H1 (cell line): ENCODE measurements at regions not wholly inside any gene's neighbourhood (a gene's known extent, or its start where the extent isn't known, plus 50 kb on each side); places are given as distances from the start of the nearest gene placed in this dataset.

Experiments used
- CTCF ChIA-PET: fragments of 300-600 bp; sonication (Branson Sonifier 250); formaldehyde crosslinking; loops from one replicate; lab custom pipeline; 2021; ENCODE audit not compliant: partially characterized antibody; lab: Charles Lee
- POLR2A ChIA-PET: fragments of 300-600 bp; sonication (Branson Sonifier 250); formaldehyde crosslinking; loops from one replicate; lab custom pipeline; 2021; ENCODE audit warnings: inconsistent platforms; ENCODE audit not compliant: partially characterized antibody; lab: Charles Lee
- DNase-seq, 2 experiments: peaks; one replicate each; pipeline versions ENCODE4 v3.0.0 to v3.0.0-alpha.2; 2010 to 2022; ENCODE audit warnings: low spot score in 2 of 2, low read depth in 1 of 2, mixed read lengths in 1 of 2
- FAIRE-seq: peaks from 2 replicates; lab custom pipeline; 2011; peaks lifted over from hg19 to GRCh38; lab: Jason Lieb, UNC
- H2AFZ ChIP-seq: 2 replicates; pipeline ENCODE4 v1.8.1; 2012; ENCODE audit warnings: low read length, inconsistent platforms
- H2AK5ac ChIP-seq: 2 replicates; pipeline ENCODE4 v1.6.1; 2013; ENCODE audit warnings: low read depth, low read length
- H2BK120ac ChIP-seq: replicated peaks from 2 replicates; pipeline ENCODE3; 2013; ENCODE audit warnings: low read depth, low read length, inconsistent platforms
- H2BK12ac ChIP-seq: 2 replicates; pipeline ENCODE4 v1.6.1; 2013; ENCODE audit warnings: low read depth, low read length
- H2BK15ac ChIP-seq: 2 replicates; pipeline ENCODE4 v1.6.1; 2013; ENCODE audit warnings: low read length
- H2BK20ac ChIP-seq: 2 replicates; pipeline ENCODE4 v1.6.1; 2013; ENCODE audit warnings: low read length
- H2BK5ac ChIP-seq: 2 replicates; pipeline ENCODE4 v1.6.1; 2013; ENCODE audit warnings: low read depth, low read length
- H3K14ac ChIP-seq: 2 replicates; pipeline ENCODE4 v1.6.1; 2013; ENCODE audit warnings: inconsistent platforms; ENCODE audit not compliant: insufficient read length
- H3K18ac ChIP-seq: 2 replicates; pipeline ENCODE4 v1.6.1; 2013; ENCODE audit warnings: low read length; ENCODE audit errors: extremely low read depth
- H3K23ac ChIP-seq: 2 replicates; pipeline ENCODE4 v1.6.1; 2013; ENCODE audit warnings: inconsistent platforms; ENCODE audit not compliant: insufficient read length
- H3K23me2 ChIP-seq: 2 replicates; pipeline ENCODE4 v1.6.1; 2013; ENCODE audit warnings: low read depth, low read length
- H3K27ac ChIP-seq: 2 replicates; pipeline ENCODE4 v1.6.1; 2011; ENCODE audit warnings: low read depth, low read length, inconsistent platforms
- H3K27me3 ChIP-seq, 4 experiments: replicated peaks in 1 of 4; 1 replicate in 1 of 4; 2 replicates in 3 of 4; pipeline versions ENCODE4 v1.6.1 to v1.8.1; 2011 to 2013; ENCODE audit warnings: low read length in 3 of 4, mild to moderate bottlenecking in 3 of 4, inconsistent platforms in 2 of 4, mixed read lengths in 2 of 4, moderate library complexity in 1 of 4; ENCODE audit not compliant: control insufficient read depth in 3 of 4, insufficient read depth in 3 of 4; ENCODE audit errors: extremely low read depth in 1 of 4
- H3K36me3 ChIP-seq, 4 experiments: 2 replicates each; pipeline versions ENCODE4 v1.6.1 to v1.8.1; 2011 to 2013; ENCODE audit warnings: mild to moderate bottlenecking in 4 of 4, low read length in 3 of 4, moderate library complexity in 2 of 4, control low read depth in 1 of 4, inconsistent platforms in 1 of 4; ENCODE audit not compliant: insufficient read depth in 4 of 4, control insufficient read depth in 2 of 4
- H3K4ac ChIP-seq: replicated peaks from 2 replicates; pipeline ENCODE3; 2013; ENCODE audit warnings: low read length, low read depth, mixed read lengths, inconsistent platforms; ENCODE audit not compliant: insufficient read length
- H3K4me1 ChIP-seq, 4 experiments: replicated peaks in 1 of 4; 1 replicate in 1 of 4; 2 replicates in 3 of 4; pipeline versions ENCODE4 v1.6.1 to v1.8.1; 2011 to 2013; ENCODE audit warnings: low read length in 3 of 4, inconsistent platforms in 2 of 4, mixed read lengths in 1 of 4; ENCODE audit not compliant: insufficient read depth in 4 of 4, control insufficient read depth in 3 of 4
- H3K4me2 ChIP-seq, 2 experiments: 2 replicates each; pipeline versions ENCODE4 v1.6.1 to v1.8.1; 2011 to 2013; ENCODE audit warnings: low read depth in 2 of 2, low read length in 2 of 2, control low read depth in 1 of 2, inconsistent platforms in 1 of 2, mild to moderate bottlenecking in 1 of 2; ENCODE audit not compliant: insufficient read depth in 1 of 2
- H3K4me3 ChIP-seq, 4 experiments: fragments of 200-600, 300-600 bp in 1 of 4; sonication (generic), shearing (Covaris generic), sonication (Bioruptor Twin) in 1 of 4; 2 replicates each; pipeline versions ENCODE4 v1.5.1 to v1.8.1; 2011 to 2016; ENCODE audit warnings: low read length in 4 of 4, low read depth in 3 of 4, control low read depth in 2 of 4, inconsistent platforms in 2 of 4, mild to moderate bottlenecking in 2 of 4, mixed read lengths in 1 of 4, moderate library complexity in 1 of 4; ENCODE audit not compliant: insufficient read depth in 2 of 4; ENCODE audit errors: extremely low read depth in 1 of 4
- H3K56ac ChIP-seq: replicated peaks from 2 replicates; pipeline ENCODE3; 2013; ENCODE audit warnings: low read depth, mild to moderate bottlenecking, mixed read lengths, low read length, inconsistent platforms; ENCODE audit not compliant: insufficient read length
- H3K79me1 ChIP-seq: 2 replicates; pipeline ENCODE4 v1.6.1; 2013; ENCODE audit warnings: low read depth, low read length, control low read depth
- H3K79me2 ChIP-seq, 2 experiments: 2 replicates each; pipeline versions ENCODE4 v1.6.1 to v1.8.1; 2012 to 2013; ENCODE audit warnings: low read length in 2 of 2, mild to moderate bottlenecking in 2 of 2, inconsistent platforms in 1 of 2; ENCODE audit not compliant: insufficient read depth in 2 of 2, control insufficient read depth in 1 of 2
- H3K9ac ChIP-seq, 4 experiments: replicated peaks in 1 of 4; 1 replicate in 1 of 4; 2 replicates in 3 of 4; pipeline versions ENCODE4 v1.6.1 to v1.8.1; 2011 to 2013; ENCODE audit warnings: low read depth in 3 of 4, low read length in 3 of 4, control low read depth in 2 of 4, mild to moderate bottlenecking in 2 of 4, moderate library complexity in 2 of 4, inconsistent platforms in 1 of 4; ENCODE audit errors: extremely low read depth in 1 of 4
- H3K9me3 ChIP-seq, 2 experiments: 2 replicates each; pipeline versions ENCODE4 v1.6.1 to v1.8.1; 2012 to 2013; ENCODE audit warnings: mild to moderate bottlenecking in 2 of 2, moderate library complexity in 2 of 2, control low read depth in 1 of 2, inconsistent platforms in 1 of 2, low read depth in 1 of 2, low read length in 1 of 2, mixed read lengths in 1 of 2; ENCODE audit not compliant: insufficient read depth in 2 of 2
- H4K20me1 ChIP-seq, 2 experiments: replicated peaks in 1 of 2; 2 replicates each; pipeline versions ENCODE3 to v1.8.1; 2011 to 2013; ENCODE audit warnings: inconsistent platforms in 2 of 2, low read length in 2 of 2, mild to moderate bottlenecking in 1 of 2; ENCODE audit not compliant: insufficient read depth in 2 of 2, control insufficient read depth in 1 of 2
- H4K5ac ChIP-seq: 2 replicates; pipeline ENCODE4 v1.6.1; 2013; ENCODE audit warnings: low read length, low read depth, mixed read lengths, inconsistent platforms; ENCODE audit not compliant: insufficient read length
- H4K8ac ChIP-seq: 2 replicates; pipeline ENCODE4 v1.8.0; 2013; ENCODE audit warnings: mild to moderate bottlenecking, moderate library complexity, low read length, inconsistent platforms; ENCODE audit not compliant: insufficient read depth; ENCODE audit errors: extremely low read depth
- H4K91ac ChIP-seq: replicated peaks from 2 replicates; pipeline ENCODE3; 2013; ENCODE audit warnings: low read length, mixed read lengths, inconsistent platforms; ENCODE audit not compliant: insufficient read length
- BACH1 ChIP-seq: IDR thresholded peaks from 2 replicates; pipeline ENCODE4 v1.6.1; 2012; ENCODE audit warnings: low read length, improper control_type of control experiment
- CREB1 ChIP-seq: IDR thresholded peaks from 2 replicates; pipeline ENCODE4 v1.6.1; 2012; ENCODE audit warnings: inconsistent platforms
- EGR1 ChIP-seq: IDR thresholded peaks from 2 replicates; pipeline ENCODE4 v1.6.1; 2011; ENCODE audit warnings: low read depth, low read length, borderline replicate concordance
- HDAC6 ChIP-seq: IDR thresholded peaks from one replicate; pipeline ENCODE4 v1.7.1; 2012; ENCODE audit warnings: low read depth, mild to moderate bottlenecking, inconsistent platforms, low read length, moderate library complexity
- KDM4A ChIP-seq: IDR thresholded peaks from one replicate; pipeline ENCODE4 v1.7.1; 2012; ENCODE audit warnings: low read depth, mild to moderate bottlenecking, moderate library complexity, low read length, inconsistent platforms; ENCODE audit not compliant: severe bottlenecking
- POLR2AphosphoS5 ChIP-seq: IDR thresholded peaks from 2 replicates; pipeline ENCODE4 v1.6.1; 2011; ENCODE audit warnings: low read depth, low read length
- POU5F1 ChIP-seq: IDR thresholded peaks from 2 replicates; pipeline ENCODE4 v1.6.1; 2011; ENCODE audit warnings: low read depth, mild to moderate bottlenecking, low read length, moderate library complexity
- SAP30 ChIP-seq: fragments of 300-600 bp; sonication (generic); IDR thresholded peaks from 2 replicates; pipeline ENCODE4 v1.7.1; 2012; ENCODE audit warnings: low read length, moderate library complexity, mild to moderate bottlenecking, inconsistent platforms; ENCODE audit not compliant: insufficient read depth, insufficient replicate concordance
- TAF7 ChIP-seq: optimal IDR thresholded peaks from 2 replicates; pipeline ENCODE3; 2011; ENCODE audit warnings: low read depth, mild to moderate bottlenecking, inconsistent platforms, low read length, moderate library complexity, borderline replicate concordance
- TEAD4 ChIP-seq: IDR thresholded peaks from 2 replicates; pipeline ENCODE4 v1.6.1; 2012; ENCODE audit warnings: low read depth, low read length, inconsistent platforms, mixed read lengths
- USF2 ChIP-seq: IDR thresholded peaks from 2 replicates; pipeline ENCODE4 v1.6.1; 2011; ENCODE audit warnings: low read length, improper control_type of control experiment
- WGBS, 2 experiments: shearing (Covaris generic) in 1 of 2; methylation state at CpG; one replicate each; pipeline versions ENCODE4 v1.1.6 to v1.1.7; 2013 to 2015; ENCODE audit warnings: low lambda C conversion rate in 2 of 2, mixed read lengths in 2 of 2, inconsistent platforms in 1 of 2, low coverage in 1 of 2, missing lambda C conversion rate in 1 of 2; ENCODE audit not compliant: insufficient replicate concordance in 2 of 2, insufficient coverage in 1 of 2, insufficient read length in 1 of 2; ENCODE audit errors: extremely low coverage in 1 of 2, missing lambda C conversion rate in 1 of 2; 5-methylcytosine and 5-hydroxymethylcytosine counted together

DNA sequence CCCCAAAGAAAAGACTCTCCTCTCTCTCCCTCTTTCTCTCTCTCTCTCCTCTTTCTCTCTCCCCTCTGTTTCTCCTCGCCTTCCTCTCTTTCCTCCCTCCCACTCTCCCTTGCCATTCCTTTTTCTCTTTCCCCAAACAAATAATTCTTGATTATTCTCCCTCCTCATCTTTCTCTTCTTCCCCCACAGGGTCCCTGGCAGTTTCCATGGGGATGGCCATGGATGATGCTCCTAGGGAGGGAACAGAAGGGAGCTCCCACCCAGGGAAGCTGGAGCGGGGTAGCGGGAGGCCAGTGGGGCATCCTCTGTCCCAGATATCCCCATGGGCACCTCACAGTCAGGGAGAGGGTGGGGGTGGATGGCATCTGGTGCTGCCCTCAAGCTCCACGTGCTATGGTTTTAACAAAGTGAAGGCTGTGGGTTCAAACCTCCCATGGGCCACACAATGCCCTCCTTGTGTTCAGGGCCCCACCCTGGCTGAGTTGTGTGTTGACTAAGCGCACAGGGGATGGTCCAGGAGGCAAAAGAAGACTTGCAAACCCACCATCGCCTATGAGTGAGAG is 266.4 kb downstream of the BUD13 start:
- CTCF ChIA-PET: interaction anchor here (1.2 to 10.4 kb wide), 13 partner anchors 7 to 236 kb away, joined by 3 to 91 read pairs (median 5); no protein-coding TSS in a partner anchor
- 86% methylated on average over 6 of the region's 6 CpGs; no CpG with 5 or more reads in 1 of the 2 experiments for WGBS, 2 experiments

More for the DNA sequence above, 266.4 kb downstream of the BUD13 start:
- H4K8ac ChIP-seq: no peak overlapping the region
- no peak overlapping the region for H3K9ac ChIP-seq
- H3K23me2 ChIP-seq: no peaks in the 10 kb centered on the region
- peaks cover 6 to 33% (median 13%) of the 10 kb centered on the region in 4 experiments for H3K4me1 ChIP-seq
- no peak overlapping the region for H2AK5ac ChIP-seq
- no peak overlapping the region for H3K4ac ChIP-seq
- no peak overlapping the region for H2BK5ac ChIP-seq
- H2BK120ac ChIP-seq: no peak overlapping the region
- H3K9me3 ChIP-seq: no peaks in the 10 kb centered on the region
- peak overlapping the region; percentile 73; the same call in 1 of the 2 replicates for H2BK20ac ChIP-seq
- FAIRE-seq: no peak
- no peak overlapping the region for H3K18ac ChIP-seq
- H3K27me3 ChIP-seq: peaks cover 0 to 2% (median under 1%) of the 10 kb centered on the region in 4 experiments; a peak in 2 of 7 replicates
- no peak overlapping the region for H3K56ac ChIP-seq
- no peak overlapping the region for H4K91ac ChIP-seq
- H2BK12ac ChIP-seq: no peak overlapping the region
- H3K4me3 ChIP-seq: no peak overlapping the region
- no peak for TF ChIP-seq CREB1
- no peak for TF ChIP-seq USF2
- TF ChIP-seq POLR2AphosphoS5: no peak
- TF ChIP-seq BACH1: no peak
- TF ChIP-seq SAP30: no peak
- TF ChIP-seq KDM4A: no peak
- no peak for TF ChIP-seq POU5F1
- no peak for TF ChIP-seq HDAC6
- no peak for TF ChIP-seq TEAD4
- TF ChIP-seq TAF7: no peak
- TF ChIP-seq EGR1: no peak
- no peaks in the 10 kb centered on the region for H4K20me1 ChIP-seq
- H3K23ac ChIP-seq: no peak overlapping the region
- H3K4me2 ChIP-seq: no peak overlapping the region
- no peaks in the 10 kb centered on the region for H3K36me3 ChIP-seq
- H3K79me1 ChIP-seq: no peaks in the 10 kb centered on the region
- POLR2A ChIA-PET: interaction anchor here (1.9 kb wide), 1 partner anchor 74 kb away, joined by 4 read pairs; no protein-coding TSS in a partner anchor
- H4K5ac ChIP-seq: no peak overlapping the region
- no peaks in the 10 kb centered on the region for H3K79me2 ChIP-seq
- H3K14ac ChIP-seq: no peak overlapping the region
- H2AFZ ChIP-seq: no peak overlapping the region
- no peak overlapping the region for H3K27ac ChIP-seq
- DNase-seq: peak in 1 of 2 experiments; percentile 33
- peak overlapping the region; percentile 21; the same call in 1 of the 2 replicates for H2BK15ac ChIP-seq
